GM18868 (cell line): ENCODE measurements at regions not wholly inside any gene's neighbourhood (a gene's known extent, or its start where the extent isn't known, plus 50 kb on each side); places are given as distances from the start of the nearest gene placed in this dataset.

Experiments
- ATAC-seq: cut with Tn5 transposase; IDR thresholded peaks from one replicate; pipeline ENCODE4 v1.9.1; 2021; ENCODE audit warnings: mild to moderate bottlenecking, moderate library complexity; ENCODE audit not compliant: unreplicated experiment

GRCh38 chr6:91387290-91388059, 800.6 kb upstream of the MAP3K7 start:
- ATAC-seq, result no peak

- no peak for ATAC-seq
Observed at GRCh38 chr6:91386204-91386603, 799.3 kb upstream of the MAP3K7 start.

- no peak for ATAC-seq
Observed at GRCh38 chr6:91383207-91383606, 796.3 kb upstream of the MAP3K7 start.

GRCh38 chr6:91376686-91377085, 789.8 kb upstream of the MAP3K7 start:
- ATAC-seq, result no peak

- no peak for ATAC-seq
Observed at GRCh38 chr6:91366781-91367180, 779.9 kb upstream of the MAP3K7 start.

GRCh38 chr6:91358986-91359385, 772.1 kb upstream of the MAP3K7 start:
- no peak for ATAC-seq

- no peak for ATAC-seq
Observed at GRCh38 chr6:91352878-91353277, 766.0 kb upstream of the MAP3K7 start.

- ATAC-seq, result no peak
Observed at GRCh38 chr6:91352321-91352720, 765.4 kb upstream of the MAP3K7 start.

GRCh38 chr6:91350146-91350908, 763.5 kb upstream of the MAP3K7 start:
- no peak for ATAC-seq

- no peak for ATAC-seq
Observed at GRCh38 chr6:91341473-91341872, 754.6 kb upstream of the MAP3K7 start.

GRCh38 chr6:91340896-91341395, 754.1 kb upstream of the MAP3K7 start:
- ATAC-seq, result no peak

- no peak for ATAC-seq
Observed at GRCh38 chr6:91337967-91338366, 751.1 kb upstream of the MAP3K7 start.

- no peak for ATAC-seq
Observed at GRCh38 chr6:91330896-91331295, 744.0 kb upstream of the MAP3K7 start.

GRCh38 chr6:91328241-91328640, 741.4 kb upstream of the MAP3K7 start:
- ATAC-seq, result no peak

GRCh38 chr6:91324711-91325110, 737.8 kb upstream of the MAP3K7 start:
- ATAC-seq, result no peak

- ATAC-seq, result no peak
Observed at GRCh38 chr6:91317984-91318383, 731.1 kb upstream of the MAP3K7 start.

GRCh38 chr6:91317247-91317835, 730.5 kb upstream of the MAP3K7 start:
- ATAC-seq, result no peak

GRCh38 chr6:91310178-91310577, 723.3 kb upstream of the MAP3K7 start:
- ATAC-seq, result no peak

- no peak for ATAC-seq
Observed at GRCh38 chr6:91305755-91306154, 718.9 kb upstream of the MAP3K7 start.

GRCh38 chr6:91304521-91304920, 717.6 kb upstream of the MAP3K7 start:
- ATAC-seq, result no peak

- no peak for ATAC-seq
Observed at GRCh38 chr6:91303326-91303725, 716.5 kb upstream of the MAP3K7 start.
